ENCODE measurements at regions not wholly inside any gene's neighbourhood (a gene's known extent, or its start where the extent isn't known, plus 50 kb on each side); places are given as distances from the start of the nearest gene placed in this dataset.
"Not testable (repeated sequence)": the region's sequence is repeated elsewhere in the genome, so short reads cannot be mapped to it uniquely, and the experiment has no call there.

DNA sequence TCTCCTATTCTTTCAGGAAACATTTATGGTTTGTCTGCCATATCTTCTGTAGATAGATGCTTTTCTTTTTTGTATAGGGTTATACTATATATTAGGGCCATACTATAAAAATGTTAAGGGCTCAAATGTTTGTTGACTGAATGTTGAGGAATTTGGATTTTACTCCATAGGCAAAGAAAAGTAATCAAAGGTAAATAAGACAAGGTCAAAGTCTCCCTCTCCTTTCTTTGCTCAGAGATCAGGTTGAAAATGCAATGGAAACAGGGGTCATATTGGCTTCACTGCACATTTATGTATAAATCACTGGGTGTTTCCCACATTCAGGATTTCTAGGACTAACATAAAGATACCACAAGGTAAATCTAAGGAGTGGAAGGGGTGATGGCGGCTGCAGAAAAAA is 291.4 kb upstream of the FZD8 start:
- DNase-seq (ENCODE audit: low read depth) = no peak

DNA sequence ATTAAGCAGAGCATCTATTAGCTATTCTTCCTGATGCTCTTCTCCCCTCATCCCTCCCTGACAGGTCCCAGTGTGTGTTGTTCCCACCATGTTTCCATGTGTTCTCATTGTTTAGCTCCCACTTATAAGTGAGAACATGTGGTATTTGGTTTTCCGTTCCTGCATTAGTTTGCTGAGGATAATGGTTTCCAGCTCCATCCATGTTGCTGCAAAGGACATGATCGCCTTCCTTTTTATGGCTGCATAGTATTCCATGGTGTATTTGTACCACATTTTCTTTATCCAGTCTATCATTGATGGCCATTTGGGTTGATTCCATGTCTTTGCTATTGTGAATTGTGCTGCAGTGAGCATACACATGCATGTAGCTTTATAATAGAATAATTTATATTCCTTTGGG is 287.9 kb upstream of the FZD8 start:
- not testable (repeated sequence) for DNase-seq (ENCODE audit: low read depth)

DNA sequence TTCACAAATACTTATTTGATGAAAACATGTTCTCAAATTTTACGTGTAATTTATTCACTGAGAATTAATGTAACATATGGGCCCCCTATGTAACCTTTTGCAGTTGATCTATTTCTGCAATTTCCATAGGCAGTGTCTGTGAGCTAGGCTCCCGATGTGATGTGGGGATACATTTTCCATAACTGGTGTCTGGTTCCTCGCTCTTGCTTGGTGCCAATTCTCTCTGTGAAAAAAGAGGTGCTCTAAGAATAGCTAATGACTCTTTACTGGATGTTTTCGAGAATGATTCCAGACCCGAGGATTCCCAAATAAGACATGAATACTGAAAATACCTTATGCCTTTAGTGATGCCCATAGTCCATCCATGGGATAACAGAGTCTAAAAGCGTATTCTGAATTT is 286.7 kb upstream of the FZD8 start:
- no peak for DNase-seq (ENCODE audit: low read depth)

DNA sequence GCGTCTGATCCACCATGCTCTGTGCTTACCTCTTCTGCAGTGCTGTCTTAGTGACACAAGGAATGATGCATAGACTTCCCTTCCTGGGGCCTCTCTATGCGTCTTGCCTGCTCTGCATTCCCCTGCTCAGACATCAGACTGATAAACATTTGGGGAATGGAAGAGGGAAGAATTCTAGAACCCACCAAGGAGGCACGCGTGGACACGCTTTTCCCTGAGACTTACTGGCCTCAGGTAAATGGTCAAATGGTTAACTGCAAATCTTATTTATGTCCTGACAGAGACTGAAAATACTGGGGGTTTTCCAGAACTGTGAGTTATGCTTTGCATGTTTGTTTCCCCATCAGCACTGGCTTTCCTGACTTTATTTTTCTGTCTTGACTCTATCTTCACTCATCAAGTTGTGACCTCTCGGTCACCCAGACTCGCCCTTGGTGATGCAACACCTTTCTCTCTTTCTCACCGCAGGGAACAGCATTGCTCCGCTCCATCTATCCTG is 285.9 kb upstream of the FZD8 start:
- no peak for DNase-seq (ENCODE audit: low read depth)

DNA sequence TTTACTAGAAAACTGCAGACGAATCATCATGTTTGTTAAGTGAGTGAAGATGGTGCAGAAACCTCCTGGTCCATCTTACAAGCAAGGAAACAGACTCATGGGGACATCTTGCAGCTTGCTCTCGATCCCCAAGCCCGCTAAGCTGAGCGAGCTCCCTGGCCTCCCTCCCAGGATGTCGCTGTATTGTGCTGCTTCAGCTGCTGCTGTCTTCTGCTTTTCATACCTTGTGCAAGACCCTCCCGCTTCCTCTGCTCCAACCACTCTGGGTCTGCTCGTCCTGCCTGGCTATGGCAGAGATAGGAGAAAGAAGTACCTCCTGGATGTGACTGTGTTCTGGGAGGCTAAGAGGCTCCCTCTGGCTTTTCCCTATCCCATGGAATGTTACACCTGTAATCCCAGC is 285.2 kb upstream of the FZD8 start:
- no peak for DNase-seq (ENCODE audit: low read depth)

DNA sequence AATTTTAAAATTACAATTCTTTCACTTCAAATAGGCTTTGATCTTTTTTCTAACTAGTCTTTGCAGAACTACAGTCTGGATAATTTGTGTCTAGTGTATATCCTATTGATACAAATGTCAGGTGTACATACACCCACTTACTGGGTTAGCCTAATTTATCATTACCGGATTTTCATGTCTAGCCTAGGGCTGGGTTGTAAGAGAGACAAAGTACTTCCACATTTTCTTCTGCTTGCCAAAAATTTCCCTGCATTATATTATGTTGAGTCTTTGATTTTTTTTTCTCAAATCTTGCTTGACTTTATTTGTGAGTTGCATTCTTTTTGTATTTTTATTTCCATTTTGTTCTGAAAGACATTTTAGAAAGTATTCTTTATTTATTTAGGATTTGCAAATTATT is 284.8 kb upstream of the FZD8 start:
- DNase-seq (ENCODE audit: low read depth) = no peak

DNA sequence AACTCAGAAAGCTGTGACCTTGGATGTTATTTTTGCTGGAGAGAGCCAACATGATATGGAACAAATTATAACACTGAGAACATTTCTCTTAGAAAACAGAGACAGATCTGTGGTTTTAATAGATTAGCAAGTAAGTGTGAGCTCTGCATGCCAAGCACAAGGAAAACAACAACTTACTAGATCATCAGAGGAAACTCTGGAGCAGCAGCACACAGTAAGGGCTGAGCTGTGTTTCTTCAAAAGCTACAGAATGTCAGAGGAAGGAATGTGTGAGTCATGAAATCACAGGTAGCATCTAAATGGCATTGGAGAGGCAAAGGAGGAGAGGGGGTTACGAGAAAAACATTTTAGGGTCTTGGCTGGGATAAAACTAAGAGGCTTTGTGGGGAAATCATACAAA is 283.4 kb upstream of the FZD8 start:
- no peak for DNase-seq (ENCODE audit: low read depth)

DNA sequence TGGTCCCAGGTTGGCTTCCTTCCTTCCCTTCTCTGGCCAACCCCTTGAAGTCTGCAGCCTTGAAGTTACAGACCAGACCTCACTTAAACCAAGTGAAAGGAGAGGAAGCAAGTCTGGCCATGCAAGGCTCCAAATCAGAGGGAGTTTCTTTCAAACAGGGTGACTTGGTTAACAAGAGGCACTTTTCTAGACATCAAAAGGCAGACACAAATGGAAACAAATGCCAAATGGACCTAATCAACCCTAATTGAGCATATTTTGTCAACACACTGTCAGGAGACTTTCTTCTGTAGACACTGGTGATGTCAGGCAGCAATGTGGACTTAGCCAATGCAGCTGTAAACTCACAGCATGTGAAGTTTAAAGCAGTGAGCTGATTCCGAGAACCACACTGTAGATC is 282.7 kb upstream of the FZD8 start:
- DNase-seq (ENCODE audit: low read depth) = no peak

DNA sequence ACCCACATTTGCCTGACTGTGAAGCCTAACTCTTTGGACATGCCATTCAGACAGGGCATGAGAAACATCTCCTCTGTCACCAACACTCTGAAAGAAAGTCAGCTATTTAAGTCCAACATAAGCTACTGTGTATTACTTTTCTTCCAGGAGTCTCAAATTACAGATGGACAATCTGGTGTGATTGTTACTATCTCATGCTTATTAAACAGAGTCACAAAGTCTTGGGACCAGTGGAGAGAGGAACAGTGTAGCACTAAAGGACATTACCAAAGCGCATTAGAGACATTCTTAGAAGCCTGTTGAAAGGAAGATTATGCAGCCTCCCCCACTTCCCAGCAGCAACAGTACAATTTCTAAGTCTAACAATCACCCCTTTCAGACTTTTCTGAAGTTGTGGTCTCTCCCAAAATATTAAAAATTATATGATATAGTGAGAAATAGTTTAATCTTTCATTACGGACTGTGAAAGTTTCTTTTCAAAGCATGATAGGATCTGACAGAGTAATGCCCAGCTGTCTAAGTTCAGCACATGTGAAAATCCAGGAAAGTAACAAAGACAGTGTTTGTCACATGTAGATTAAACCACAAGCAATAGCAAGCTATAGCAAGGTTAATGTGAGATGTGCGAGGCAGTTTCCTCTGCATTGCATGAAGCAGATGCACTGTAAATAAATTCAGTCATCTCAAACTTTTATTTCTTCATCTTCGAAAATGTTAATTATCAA is 280.9 kb upstream of the FZD8 start:
- no peak for DNase-seq (ENCODE audit: low read depth)

DNA sequence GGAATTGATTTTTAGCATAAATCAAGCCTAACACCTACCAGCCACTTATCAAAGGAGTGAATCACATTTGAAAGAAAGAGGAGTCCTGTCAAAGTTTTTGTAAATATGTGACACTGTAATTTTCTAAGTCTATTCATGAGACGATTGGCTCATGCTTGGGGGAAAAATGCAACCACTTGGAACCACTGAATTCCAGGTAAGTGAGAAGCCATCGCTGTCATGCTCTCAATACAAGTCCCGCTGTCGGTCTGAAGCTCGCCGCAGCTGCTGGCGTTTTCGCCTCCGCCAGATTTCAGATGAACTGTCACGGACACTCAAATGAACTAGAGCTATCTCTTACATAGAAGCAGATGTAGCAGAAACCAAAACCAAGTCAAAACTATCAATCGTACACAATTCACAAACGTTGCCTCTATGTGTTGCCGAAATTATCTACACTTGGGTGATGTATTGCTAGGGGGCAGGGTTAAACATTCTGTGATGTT is 279.8 kb upstream of the FZD8 start:
- no peak for DNase-seq (ENCODE audit: low read depth)

DNA sequence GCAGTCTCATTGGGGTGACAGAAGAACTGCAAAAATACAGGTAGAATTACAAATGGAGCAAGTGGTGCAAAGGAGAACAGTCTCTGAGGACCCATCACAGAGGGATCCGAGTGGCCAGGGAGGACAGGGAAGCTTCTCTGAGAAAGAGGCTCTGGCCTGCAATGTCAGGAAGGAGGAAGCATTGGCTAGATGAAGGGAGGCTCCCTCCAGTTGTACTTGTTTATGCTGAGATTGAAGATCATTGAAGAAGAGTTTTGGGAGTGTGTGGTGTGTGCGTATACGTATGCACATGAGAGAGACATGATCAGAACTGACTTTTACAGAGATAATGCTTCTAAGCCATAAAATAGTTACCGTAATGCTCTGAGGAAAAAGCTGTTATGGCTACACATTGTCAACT is 274.7 kb upstream of the FZD8 start:
- no peak for DNase-seq (ENCODE audit: low read depth)

DNA sequence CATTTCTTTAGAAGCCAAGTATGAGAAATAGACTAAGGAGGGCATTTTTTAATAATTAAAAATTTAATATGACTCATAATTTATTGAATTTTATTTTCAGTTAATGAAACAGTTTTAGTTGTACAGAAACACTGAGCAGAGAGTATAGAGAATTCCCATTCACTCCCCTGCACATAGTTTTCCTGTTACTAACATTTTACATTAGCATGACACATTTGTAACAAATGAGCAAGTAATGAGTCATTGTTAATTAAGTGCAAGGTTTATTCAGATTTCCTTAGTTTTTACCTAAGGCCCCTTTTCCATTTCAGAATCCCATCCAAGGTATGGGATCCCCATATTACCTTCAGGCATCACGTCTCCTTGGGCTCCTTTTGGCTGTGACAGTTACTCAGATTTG is 271.5 kb upstream of the FZD8 start:
- DNase-seq (ENCODE audit: low read depth) = no peak

DNA sequence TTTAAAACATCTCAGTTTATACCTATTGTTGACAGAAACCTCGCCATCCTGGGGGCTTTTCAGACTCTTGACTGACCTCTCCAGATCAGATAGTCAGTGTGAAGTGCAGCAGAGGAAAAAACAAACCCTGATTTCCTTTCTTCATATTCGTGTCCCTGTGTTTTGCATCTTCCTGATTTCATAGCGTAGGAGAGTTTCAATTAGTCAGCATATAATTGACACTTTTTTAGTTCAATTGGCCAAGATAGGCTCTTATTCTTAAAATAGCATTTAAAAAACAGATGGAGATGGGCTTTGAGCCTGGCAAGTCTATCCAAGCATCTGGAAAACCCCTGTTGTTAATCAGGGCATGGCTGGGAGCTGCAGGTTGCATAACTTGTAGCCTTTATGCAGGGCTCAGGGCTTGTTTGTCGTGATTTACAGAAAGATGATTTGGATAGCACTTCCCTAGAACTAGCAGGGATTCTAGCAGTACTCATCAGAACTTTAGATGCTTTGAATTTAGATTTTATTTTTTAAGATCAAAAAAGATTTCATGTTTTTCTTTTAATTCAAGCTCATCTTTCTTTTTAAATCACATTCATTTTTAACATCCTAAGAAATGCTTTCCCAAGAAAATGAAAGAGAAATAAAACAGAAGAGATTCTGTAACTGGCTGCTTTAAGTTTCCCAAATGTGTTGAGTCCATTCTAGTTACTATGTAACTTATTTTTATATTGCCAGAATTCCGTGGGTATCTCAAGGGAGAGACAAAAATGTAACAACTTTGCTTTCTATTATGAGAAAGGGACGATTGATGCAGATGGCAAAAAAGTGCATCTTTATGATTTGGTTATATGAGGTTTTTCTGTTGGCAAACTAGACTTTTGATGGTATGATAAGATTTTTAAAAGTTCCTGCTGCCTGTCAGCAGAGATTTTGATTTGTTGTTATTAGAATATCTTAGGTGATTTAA is 270.8 kb upstream of the FZD8 start:
- no peak for DNase-seq (ENCODE audit: low read depth)

DNA sequence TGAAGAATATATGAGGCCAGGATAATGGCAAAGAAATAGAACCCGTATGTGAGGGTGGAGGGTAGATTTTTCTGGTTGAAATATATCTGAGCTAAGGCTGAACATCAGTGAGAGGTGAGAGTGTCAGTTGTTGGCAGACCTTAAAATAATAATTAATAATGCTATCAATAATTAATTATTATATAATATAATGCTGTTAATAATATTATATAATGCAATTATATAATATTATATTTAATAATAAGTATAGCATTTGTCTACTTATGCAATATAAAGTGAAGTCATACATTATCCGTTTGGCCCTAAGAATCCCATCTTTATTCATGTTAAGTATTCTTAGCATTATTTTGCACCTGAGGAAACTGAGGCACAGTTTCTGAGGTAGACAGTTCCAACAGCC is 269.9 kb upstream of the FZD8 start:
- DNase-seq (ENCODE audit: low read depth) = no peak

DNA sequence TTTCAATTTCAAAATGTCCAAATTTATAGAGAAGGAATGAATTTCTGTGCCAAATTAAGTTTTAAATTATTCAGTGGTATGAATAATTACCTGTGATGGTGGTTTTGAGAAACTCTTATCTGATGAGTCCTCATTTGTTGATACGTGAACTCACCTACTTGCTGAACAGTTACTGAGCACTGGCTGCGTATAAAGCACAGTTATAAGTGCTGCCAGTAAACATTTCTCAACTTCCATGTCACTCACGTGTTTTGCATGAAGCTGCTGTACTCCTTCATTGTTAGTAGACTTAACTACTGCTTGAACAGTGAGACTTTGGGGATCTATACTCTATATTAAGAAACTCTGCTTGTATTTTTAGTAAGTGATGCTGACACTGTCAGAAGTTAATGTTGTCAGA is 269.1 kb upstream of the FZD8 start:
- no peak for DNase-seq (ENCODE audit: low read depth)

DNA sequence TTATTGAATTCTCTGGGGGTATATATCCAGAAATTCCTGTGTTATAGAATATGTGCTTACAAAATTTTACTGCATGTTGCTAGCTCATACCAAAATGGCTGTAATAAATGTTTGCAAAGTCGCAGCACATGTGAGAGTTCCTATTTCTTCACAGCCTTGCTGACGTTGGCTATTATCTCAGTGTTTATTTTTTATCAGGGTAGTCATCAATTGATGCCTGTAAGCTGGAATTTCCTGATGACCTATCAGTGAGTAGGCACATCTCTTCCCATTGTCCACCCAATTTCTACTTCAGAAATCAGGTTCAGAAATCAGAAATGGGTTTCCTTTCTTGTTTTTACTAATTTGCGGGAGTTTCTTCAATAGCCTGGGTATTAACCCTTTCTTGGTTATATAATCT is 268.1 kb upstream of the FZD8 start:
- no peak for DNase-seq (ENCODE audit: low read depth)

DNA sequence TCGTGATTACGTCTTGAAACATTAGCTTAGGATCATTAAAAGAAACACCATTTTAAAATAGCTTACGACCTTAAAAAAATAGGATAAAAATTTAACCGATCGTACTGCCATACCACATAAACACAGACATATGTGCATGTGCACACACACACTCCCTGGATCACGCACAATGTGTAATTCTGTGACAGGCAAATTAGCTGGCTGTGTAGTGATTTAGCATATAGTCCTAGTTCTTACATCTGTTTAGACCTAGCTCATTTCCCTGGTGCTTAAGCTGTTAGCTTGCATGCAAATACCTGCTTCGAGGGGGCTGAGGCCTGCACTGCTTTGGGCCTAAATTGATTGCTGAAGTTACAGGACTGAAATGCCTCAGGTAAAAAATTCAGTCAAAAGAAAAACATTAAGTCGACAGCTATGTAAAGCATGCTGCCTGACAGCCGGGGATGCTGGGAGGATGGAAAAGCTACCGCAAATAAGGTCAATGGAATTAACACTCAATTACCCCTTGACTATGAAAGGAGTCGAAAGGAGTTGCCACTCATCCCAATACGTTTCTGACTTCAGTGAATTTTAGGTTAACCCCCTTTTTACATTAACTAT is 267.1 kb upstream of the FZD8 start:
- DNase-seq (ENCODE audit: low read depth) = no peak

DNA sequence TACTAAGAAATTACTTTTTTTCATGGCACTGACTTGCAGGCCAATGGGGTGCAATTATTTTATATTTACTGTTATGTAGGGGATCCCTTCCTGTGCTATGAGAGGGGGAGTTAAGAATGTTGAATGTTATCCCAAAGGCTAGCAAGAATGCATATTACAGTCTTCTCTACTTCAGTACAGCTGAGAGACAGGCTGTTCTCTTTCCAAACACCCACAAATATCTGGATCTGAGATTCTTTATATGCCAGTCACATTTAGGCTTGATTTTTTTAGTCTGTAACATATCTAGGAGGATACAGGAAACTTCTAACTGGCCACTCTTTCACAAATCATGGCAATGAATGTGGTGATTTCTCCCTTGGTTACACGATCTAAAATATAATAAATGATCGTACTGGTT is 266.4 kb upstream of the FZD8 start:
- no peak for DNase-seq (ENCODE audit: low read depth)

DNA sequence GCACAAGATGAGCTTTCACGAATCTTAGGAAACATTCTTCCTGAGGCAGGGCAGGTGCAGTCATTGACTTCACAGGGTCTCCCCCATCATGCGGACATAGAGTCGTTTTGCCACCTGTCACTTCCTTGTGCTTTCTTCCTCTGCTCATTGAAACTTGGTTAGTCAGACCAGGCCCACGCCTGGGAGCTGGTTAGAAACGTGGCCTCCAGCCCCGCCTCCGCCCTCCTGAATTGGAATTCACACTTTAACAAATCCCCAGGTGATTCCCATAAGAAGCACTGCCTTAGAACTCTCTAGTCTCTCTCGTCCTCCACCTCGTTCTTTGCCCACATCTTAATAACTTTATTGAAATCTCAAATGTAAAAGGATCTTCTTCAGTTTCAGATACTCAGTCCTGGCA is 265.5 kb upstream of the FZD8 start:
- no peak for DNase-seq (ENCODE audit: low read depth)

DNA sequence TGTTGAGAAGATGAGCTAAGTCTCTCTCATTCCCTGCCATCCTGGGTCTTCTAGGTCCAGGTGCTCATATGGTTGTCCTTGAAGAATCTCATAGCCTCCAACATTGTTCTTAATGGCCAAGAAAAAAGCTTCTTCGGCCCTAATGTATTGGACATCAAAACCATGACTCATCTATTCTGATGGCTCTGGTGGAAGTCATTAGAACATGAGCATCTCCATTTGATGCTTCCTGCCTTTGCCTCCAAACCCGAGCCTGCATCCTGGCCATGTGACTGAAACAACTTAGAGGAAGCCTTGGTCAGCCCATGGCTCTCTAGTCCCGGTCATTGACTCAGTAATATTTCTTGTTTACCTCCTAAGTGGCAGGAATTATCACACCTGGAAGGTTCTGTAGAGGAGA is 264.1 kb upstream of the FZD8 start:
- DNase-seq (ENCODE audit: low read depth) = no peak

DNA sequence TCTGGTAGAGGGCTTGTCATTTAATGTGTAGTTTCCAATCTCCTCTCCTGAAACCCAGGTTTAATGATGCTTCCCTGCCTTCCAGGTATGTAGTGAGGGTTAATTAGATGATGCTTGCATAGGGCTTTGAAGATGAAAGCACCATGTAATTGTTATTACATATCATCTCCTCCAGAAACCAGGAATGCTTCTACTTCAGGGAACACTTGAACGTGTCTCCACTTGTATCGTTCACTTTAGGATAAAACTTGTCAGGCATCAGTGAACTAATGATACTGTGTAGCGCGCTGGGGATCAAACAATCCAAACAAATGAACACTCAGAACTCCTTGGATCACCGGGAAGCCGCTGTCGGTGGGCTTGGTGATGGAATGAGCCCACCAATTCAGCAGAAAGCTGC is 260.9 kb upstream of the FZD8 start:
- DNase-seq (ENCODE audit: low read depth) = no peak

DNA sequence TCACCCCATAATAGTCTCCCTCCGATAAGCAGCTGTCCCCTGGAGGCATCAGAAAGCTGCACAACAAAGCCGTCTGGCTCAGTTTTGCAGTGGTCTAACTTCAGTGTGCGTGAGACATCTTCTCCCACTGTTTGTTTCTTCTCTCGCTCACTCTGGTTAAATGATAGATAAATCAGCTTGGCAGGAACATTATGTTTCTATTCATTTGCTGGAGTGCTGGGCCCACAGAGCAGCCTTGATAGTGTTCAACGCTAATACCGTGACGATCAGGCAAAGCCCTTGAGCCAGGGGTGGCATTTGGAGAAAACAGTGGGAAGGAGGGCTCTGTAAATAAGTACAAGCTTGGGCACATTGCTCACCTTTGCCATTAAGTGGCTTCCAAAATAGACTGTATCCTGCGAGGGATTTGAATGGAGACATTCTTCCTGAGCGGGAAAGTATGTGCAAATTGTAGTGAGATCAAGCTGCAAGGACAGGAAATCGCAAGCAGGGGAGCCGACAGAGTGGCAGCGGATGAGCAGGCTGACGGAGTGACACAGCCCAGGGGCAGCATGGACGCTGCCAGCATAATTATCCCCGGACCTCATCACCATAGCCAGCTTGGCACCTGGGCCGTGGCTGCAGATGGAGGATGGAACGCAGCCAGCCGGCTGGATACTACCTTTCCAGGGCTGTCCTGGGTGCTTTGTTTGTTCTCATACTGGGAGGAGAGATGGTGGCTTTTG is 256.8 kb upstream of the FZD8 start:
- no peak for DNase-seq (ENCODE audit: low read depth)

Data from T follicular helper cell (primary cell).